ENCODE measurements at regions not wholly inside any gene's neighbourhood (a gene's known extent, or its start where the extent isn't known, plus 50 kb on each side); places are given as distances from the start of the nearest gene placed in this dataset.

GRCh38 chr20:48321271-48321670 is 506.5 kb downstream of the PREX1 start:
- no peaks in the 10 kb centered on the region for H3K9me3 ChIP-seq (replicated peaks)
- peaks cover 10% of the 10 kb centered on the region for H3K4me1 ChIP-seq (replicated peaks)
- no peak for DNase-seq (ENCODE audit: low read depth in 1 of 2, low spot score in 2 of 2)
- no peak overlapping the region for H3K4me3 ChIP-seq
- no peaks in the 10 kb centered on the region; the same call in 1 of the 2 replicates for H3K27me3 ChIP-seq (replicated peaks)
- H3K27ac ChIP-seq, result no peak overlapping the region
- no peaks in the 10 kb centered on the region for H3K36me3 ChIP-seq

DNA sequence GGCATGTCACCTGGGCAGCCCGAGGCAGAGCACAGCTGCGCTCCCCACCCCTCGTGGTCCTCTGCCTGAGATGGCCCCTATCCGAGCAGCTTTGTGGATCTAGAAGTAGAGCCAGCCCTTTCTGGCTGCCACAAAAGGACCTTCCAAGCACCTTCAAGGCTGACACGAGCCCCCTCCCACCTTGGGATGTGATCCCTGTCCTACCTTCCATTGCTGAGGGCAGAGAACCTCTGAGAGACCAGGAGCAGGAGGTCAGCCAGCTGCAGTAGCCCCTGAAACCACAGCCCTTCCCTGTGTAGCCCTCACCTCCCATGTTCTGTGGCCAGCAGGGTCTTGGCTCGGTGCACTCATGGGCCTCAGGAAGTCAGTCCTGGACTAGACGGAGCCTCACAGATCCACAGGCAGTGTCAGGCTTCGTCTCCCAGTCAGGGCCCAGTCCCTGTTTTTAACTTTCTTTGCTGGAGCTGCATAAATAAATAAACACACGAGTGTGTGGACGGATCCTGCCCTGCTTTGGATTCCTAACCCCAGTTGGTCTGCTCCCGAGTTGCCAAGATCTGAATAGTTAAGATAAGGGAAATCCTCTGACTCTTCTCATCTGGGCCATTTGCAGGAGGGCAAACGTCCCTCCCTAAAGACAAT is 507.7 kb downstream of the PREX1 start:
- Histone ChIP-seq H3K27me3 (replicated peaks) (no peaks in the 10 kb centered on the region; the same call in 1 of the 2 replicates), H3K4me3 (no peak overlapping the region), H3K9me3 (replicated peaks) (no peaks in the 10 kb centered on the region), H3K27ac (no peak overlapping the region; the same call in 1 of the 2 replicates), H3K4me1 (replicated peaks) (peaks cover 10% of the 10 kb centered on the region), H3K36me3 (no peaks in the 10 kb centered on the region)
- DNase-seq (ENCODE audit: low read depth in 1 of 2, low spot score in 2 of 2), result peak in 1 of 2 experiments; percentile 40

GRCh38 chr20:48317578-48317977 is 510.2 kb downstream of the PREX1 start:
- DNase-seq (ENCODE audit: low read depth in 1 of 2, low spot score in 2 of 2), result no peak
- Histone ChIP-seq H3K36me3 (no peaks in the 10 kb centered on the region), H3K27me3 (replicated peaks) (no peaks in the 10 kb centered on the region; the same call in 1 of the 2 replicates)

DNA sequence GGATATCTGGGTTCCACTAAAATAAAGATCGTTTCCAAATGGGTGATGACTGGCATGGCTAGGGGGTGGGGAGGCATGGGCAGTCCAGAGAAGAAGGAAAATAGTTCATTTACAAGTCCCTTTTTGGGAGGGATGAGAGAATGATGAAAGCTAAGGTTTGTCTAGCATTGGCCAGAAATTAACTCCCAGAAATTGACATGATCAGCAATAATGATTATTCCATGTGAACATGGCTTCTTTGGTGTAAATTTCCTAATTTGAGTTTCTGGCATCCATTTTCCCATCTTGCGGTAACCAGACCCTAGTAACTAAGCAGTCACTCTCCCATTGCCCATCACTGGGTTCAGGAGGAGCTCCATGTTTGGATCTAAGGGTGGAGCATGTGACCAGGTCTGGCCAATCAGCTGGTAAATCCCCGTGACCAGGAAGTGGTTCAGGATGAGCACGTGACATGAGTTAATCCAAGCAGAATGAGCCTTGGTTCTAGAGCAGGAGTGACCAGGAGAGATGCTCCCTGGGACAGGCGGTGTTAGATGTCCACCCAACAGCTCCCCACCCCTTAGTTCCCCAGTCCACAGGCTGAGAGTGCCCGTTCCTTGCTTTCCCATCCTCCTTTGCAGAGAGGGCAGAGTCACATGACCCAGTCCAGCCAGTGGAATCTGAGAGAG is 512.7 kb downstream of the PREX1 start:
- no peaks in the 10 kb centered on the region; the same call in 1 of the 2 replicates for H3K27me3 ChIP-seq (replicated peaks)
- H3K4me1 ChIP-seq (replicated peaks), result peaks cover 4% of the 10 kb centered on the region
- H3K4me3 ChIP-seq, result no peak overlapping the region
- no peaks in the 10 kb centered on the region for H3K36me3 ChIP-seq
- no peak overlapping the region for H3K27ac ChIP-seq
- DNase-seq (ENCODE audit: low read depth in 1 of 2, low spot score in 2 of 2), result no peak
- no peaks in the 10 kb centered on the region for H3K9me3 ChIP-seq (replicated peaks)

More at GRCh38 chr20:48317578-48317977, 510.2 kb downstream of the PREX1 start:
- Histone ChIP-seq H3K4me3 (no peak overlapping the region), H3K4me1 (replicated peaks) (peaks cover 10% of the 10 kb centered on the region), H3K9me3 (replicated peaks) (no peaks in the 10 kb centered on the region), H3K27ac (no peak overlapping the region)

GRCh38 chr20:48313324-48313723 is 514.5 kb downstream of the PREX1 start:
- Histone ChIP-seq H3K4me3 (no peak overlapping the region), H3K9me3 (replicated peaks) (no peaks in the 10 kb centered on the region), H3K36me3 (no peaks in the 10 kb centered on the region), H3K27ac (no peak overlapping the region), H3K4me1 (replicated peaks) (no peaks in the 10 kb centered on the region), H3K27me3 (replicated peaks) (peaks cover 7% of the 10 kb centered on the region)
- no peak for DNase-seq (ENCODE audit: low read depth in 1 of 2, low spot score in 2 of 2)

GRCh38 chr20:48311956-48312355 is 515.8 kb downstream of the PREX1 start:
- H3K4me3 ChIP-seq, result no peak overlapping the region
- H3K4me1 ChIP-seq (replicated peaks), result no peaks in the 10 kb centered on the region
- H3K27me3 ChIP-seq (replicated peaks), result peaks cover 8% of the 10 kb centered on the region
- H3K36me3 ChIP-seq, result no peaks in the 10 kb centered on the region
- DNase-seq (ENCODE audit: low read depth in 1 of 2, low spot score in 2 of 2), result no peak
- H3K9me3 ChIP-seq (replicated peaks), result no peaks in the 10 kb centered on the region
- H3K27ac ChIP-seq, result no peak overlapping the region

DNA sequence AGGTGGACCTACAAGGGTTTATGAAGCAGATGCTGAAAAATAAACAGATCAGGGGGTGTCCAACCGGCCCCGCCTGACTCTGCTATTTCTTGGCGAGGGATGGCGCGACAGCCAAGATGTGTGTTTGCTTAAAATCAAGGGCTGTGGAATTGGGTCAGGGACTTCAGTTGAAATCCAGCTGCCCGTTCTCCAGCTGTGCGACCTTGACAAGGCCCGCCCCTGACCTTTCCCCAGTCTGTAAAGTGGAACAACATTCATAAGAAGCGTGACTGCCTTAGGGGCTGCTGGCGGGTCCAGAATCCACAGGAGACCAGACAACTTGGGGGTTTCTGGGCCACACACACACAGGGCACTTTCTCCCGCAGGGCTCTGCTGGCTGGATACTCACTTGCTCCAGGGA is 517.5 kb downstream of the PREX1 start:
- Histone ChIP-seq H3K36me3 (no peaks in the 10 kb centered on the region), H3K27ac (no peak overlapping the region), H3K4me3 (no peak overlapping the region), H3K9me3 (replicated peaks) (no peaks in the 10 kb centered on the region), H3K4me1 (replicated peaks) (no peaks in the 10 kb centered on the region), H3K27me3 (replicated peaks) (peaks cover 15% of the 10 kb centered on the region)
- DNase-seq (ENCODE audit: low read depth in 1 of 2, low spot score in 2 of 2), result no peak

GRCh38 chr20:48309293-48309692 is 518.5 kb downstream of the PREX1 start:
- H3K4me1 ChIP-seq (replicated peaks), result no peaks in the 10 kb centered on the region
- peaks cover 15% of the 10 kb centered on the region for H3K27me3 ChIP-seq (replicated peaks)
- H3K36me3 ChIP-seq, result no peaks in the 10 kb centered on the region
- no peaks in the 10 kb centered on the region for H3K9me3 ChIP-seq (replicated peaks)
- DNase-seq (ENCODE audit: low read depth in 1 of 2, low spot score in 2 of 2), result no peak
- H3K27ac ChIP-seq, result no peak overlapping the region
- H3K4me3 ChIP-seq, result no peak overlapping the region

GRCh38 chr20:48308882-48309281 is 518.9 kb downstream of the PREX1 start:
- H3K9me3 ChIP-seq (replicated peaks), result no peaks in the 10 kb centered on the region
- no peaks in the 10 kb centered on the region for H3K4me1 ChIP-seq (replicated peaks)
- no peaks in the 10 kb centered on the region for H3K36me3 ChIP-seq
- no peak overlapping the region for H3K4me3 ChIP-seq
- no peak overlapping the region for H3K27ac ChIP-seq
- H3K27me3 ChIP-seq (replicated peaks), result peaks cover 15% of the 10 kb centered on the region
- no peak for DNase-seq (ENCODE audit: low read depth in 1 of 2, low spot score in 2 of 2)

- no peak for DNase-seq (ENCODE audit: low read depth in 1 of 2, low spot score in 2 of 2)
- H3K4me1 ChIP-seq (replicated peaks), result no peaks in the 10 kb centered on the region
- H3K4me3 ChIP-seq, result no peak overlapping the region
- peaks cover 15% of the 10 kb centered on the region for H3K27me3 ChIP-seq (replicated peaks)
- no peaks in the 10 kb centered on the region for H3K9me3 ChIP-seq (replicated peaks)
- H3K36me3 ChIP-seq, result no peaks in the 10 kb centered on the region
- no peak overlapping the region for H3K27ac ChIP-seq
Measured at GRCh38 chr20:48308232-48308781, 519.5 kb downstream of the PREX1 start.

DNA sequence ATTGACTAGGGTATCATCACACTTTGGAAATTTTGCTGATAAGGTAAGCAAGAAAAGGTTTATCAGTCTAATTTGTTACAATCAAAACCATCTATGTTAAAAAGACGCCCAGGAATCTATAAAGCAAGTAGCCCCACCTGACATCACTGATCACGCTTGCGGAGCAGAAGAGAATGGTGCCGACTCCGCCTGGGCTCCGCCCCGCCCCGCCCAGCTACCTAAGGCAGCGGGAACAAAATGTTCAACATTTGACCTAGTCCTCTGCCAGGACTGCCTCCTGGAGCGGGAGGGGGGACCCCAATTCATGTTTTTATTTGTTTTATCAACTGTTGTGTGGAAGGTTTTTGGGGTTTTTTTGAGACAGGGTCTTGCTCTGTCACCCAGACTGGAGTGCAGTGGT is 520.5 kb downstream of the PREX1 start:
- no peak for DNase-seq (ENCODE audit: low read depth in 1 of 2, low spot score in 2 of 2)
- no peak overlapping the region for H3K4me3 ChIP-seq
- H3K27ac ChIP-seq, result no peak overlapping the region
- peaks cover 15% of the 10 kb centered on the region for H3K27me3 ChIP-seq (replicated peaks)
- no peaks in the 10 kb centered on the region for H3K36me3 ChIP-seq
- H3K9me3 ChIP-seq (replicated peaks), result no peaks in the 10 kb centered on the region
- no peaks in the 10 kb centered on the region for H3K4me1 ChIP-seq (replicated peaks)

DNA sequence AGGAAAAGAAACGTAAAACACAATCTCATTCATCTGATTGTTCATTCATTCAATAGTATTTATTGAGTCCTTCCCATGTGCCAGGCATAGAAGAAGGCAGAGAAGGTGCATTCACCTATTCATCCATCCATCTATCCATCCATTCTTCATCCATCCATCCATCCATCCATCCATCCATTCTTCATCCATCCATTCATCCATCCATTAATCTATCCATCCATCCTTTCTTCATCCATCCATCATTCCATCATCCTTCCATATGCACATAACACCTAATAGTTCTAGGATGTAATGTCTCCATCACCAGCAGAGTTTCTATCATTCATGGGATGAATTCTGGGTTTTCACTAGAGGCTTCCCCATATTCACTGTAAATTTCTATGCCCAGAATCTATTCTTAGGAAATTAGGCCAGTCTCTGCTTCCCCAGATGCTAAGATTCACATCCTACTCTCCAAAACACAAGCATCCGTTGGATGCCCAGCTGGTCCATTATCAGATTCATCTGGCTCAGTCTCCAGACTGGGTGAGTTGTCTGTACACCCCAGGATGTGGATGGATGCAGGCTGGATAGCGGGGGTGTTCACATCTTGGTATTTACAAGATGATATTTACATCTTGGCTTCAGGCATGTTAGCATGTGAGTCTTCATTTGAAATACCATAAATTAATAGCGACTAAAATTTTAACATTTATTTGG is 517.7 kb upstream of the SULF2 start:
- Histone ChIP-seq H3K4me3 (no peak overlapping the region), H3K27ac (no peak overlapping the region)

DNA sequence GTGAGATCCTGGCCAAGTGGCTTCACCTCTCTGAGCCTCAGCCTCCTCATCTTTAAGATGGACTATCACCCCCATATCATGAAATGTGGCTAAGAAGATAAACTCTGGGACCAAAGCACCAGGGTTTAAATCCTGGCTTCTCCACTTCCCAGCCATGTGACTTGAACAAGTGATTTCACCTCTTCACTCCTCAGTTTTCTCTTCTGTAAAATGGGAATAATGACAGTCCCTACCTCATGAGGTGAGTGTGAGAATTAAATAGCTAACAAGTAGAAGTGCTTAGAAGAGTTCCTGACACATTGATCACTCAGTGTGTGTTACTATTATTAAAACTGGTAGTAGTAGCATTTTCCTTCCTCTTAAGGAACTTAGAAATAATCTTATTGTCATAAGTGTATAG is 516.9 kb upstream of the SULF2 start:
- Histone ChIP-seq H3K4me1 (replicated peaks) (peaks cover 15% of the 10 kb centered on the region), H3K27me3 (replicated peaks) (peaks cover 7% of the 10 kb centered on the region; the same call in 1 of the 2 replicates), H3K4me3 (no peak overlapping the region), H3K36me3 (no peaks in the 10 kb centered on the region), H3K9me3 (replicated peaks) (no peaks in the 10 kb centered on the region), H3K27ac (no peak overlapping the region)
- DNase-seq (ENCODE audit: low read depth in 1 of 2, low spot score in 2 of 2), result no peak

More for the DNA sequence above, 517.7 kb upstream of the SULF2 start:
- DNase-seq (ENCODE audit: low read depth in 1 of 2, low spot score in 2 of 2), result no peak
- Histone ChIP-seq H3K4me1 (replicated peaks) (peaks cover 15% of the 10 kb centered on the region), H3K9me3 (replicated peaks) (no peaks in the 10 kb centered on the region), H3K36me3 (no peaks in the 10 kb centered on the region), H3K27me3 (replicated peaks) (peaks cover 7% of the 10 kb centered on the region; the same call in 1 of the 2 replicates)

DNA sequence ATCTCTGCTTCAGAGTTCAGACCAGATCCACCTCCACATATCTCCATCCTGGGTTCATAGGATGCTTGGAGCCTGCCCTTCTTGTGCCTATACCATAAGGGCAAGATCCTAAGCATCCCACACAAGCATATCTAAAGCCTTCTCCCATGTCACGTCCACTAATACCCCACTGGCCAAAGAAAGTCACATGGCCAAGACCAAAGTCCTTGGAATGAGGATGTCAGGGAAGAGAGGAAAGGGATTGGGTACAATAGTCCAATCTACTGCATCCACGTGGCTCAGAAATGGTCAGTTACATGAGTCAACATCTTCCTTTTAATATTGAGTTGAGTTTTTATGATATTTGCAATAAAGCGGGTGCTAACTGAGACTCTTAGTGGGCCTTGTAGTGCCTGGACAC is 515.9 kb upstream of the SULF2 start:
- peaks cover 5% of the 10 kb centered on the region; the same call in 1 of the 2 replicates for H3K27me3 ChIP-seq (replicated peaks)
- H3K36me3 ChIP-seq, result no peaks in the 10 kb centered on the region

More for the DNA sequence above, 515.9 kb upstream of the SULF2 start:
- no peaks in the 10 kb centered on the region for H3K9me3 ChIP-seq (replicated peaks)
- H3K4me1 ChIP-seq (replicated peaks), result peaks cover 22% of the 10 kb centered on the region
- H3K27ac ChIP-seq, result no peak overlapping the region
- H3K4me3 ChIP-seq, result no peak overlapping the region
- no peak for DNase-seq (ENCODE audit: low read depth in 1 of 2, low spot score in 2 of 2)

All from SJSA1 (cell line).